ENCODE measurements at regions not wholly inside any gene's neighbourhood (a gene's known extent, or its start where the extent isn't known, plus 50 kb on each side); places are given as distances from the start of the nearest gene placed in this dataset.

DNA sequence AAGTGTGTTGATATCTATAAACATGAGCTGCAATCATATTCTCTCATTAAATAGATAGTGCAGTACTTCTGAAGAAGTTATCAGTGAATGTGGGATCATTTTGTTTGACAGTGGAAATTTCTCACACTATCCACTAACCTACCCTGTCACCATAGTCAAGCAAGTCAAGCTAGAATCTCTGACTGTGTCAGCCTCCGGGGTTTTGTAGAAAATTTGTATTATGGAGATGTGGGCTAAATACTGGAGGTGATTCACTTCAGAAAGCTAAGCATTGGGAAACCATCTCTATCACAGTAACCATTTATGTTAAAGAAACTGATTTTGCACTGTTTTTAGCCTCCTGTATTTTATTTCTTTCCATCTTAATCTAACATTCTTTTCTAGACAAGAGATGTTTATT lies 126.6 kb upstream of the CREB1 start:
- Histone ChIP-seq H3K27ac (ENCODE audit: low read length in 2 of 2) (no peak overlapping the region), H3K79me2 (ENCODE audit: control insufficient read depth, insufficient read depth, low read length) (no peaks in the 10 kb centered on the region), H3K9ac (ENCODE audit: low read length) (no peak overlapping the region), H3K9me3 (ENCODE audit: control extremely low read depth in 1 of 3, control insufficient read depth in 2 of 3, insufficient read depth in 1 of 3, low read length in 2 of 3) (no peaks in the 10 kb centered on the region), H3K4me3 (ENCODE audit: control extremely low read depth in 1 of 5, extremely low read depth in 1 of 5, insufficient read depth in 1 of 5, low read depth in 2 of 5, low read length in 4 of 5) (no peak overlapping the region), H3K4me1 (ENCODE audit: control insufficient read depth in 2 of 2, insufficient read depth in 2 of 2, low read length in 2 of 2) (peaks cover 0 to 3% of the 10 kb centered on the region in 2 donors), H3K36me3 (replicated peaks in 1 of 2; ENCODE audit: control extremely low read depth in 1 of 2, control insufficient read depth in 1 of 2, extremely low read depth in 1 of 2, insufficient read depth in 2 of 2, low read length in 1 of 2) (no peaks in the 10 kb centered on the region), H3K4me2 (replicated peaks; ENCODE audit: low read depth, low read length, poor library complexity, severe bottlenecking) (no peak overlapping the region), H2AFZ (ENCODE audit: insufficient read depth, low read depth, low read length, poor library complexity, severe bottlenecking) (no peak overlapping the region), H4K20me1 (ENCODE audit: control insufficient read depth, insufficient read depth, low read length, poor library complexity, severe bottlenecking) (no peaks in the 10 kb centered on the region), H3K27me3 (replicated peaks in 1 of 4; ENCODE audit: control extremely low read depth in 1 of 4, control insufficient read depth in 3 of 4, insufficient read depth in 4 of 4, low read length in 3 of 4) (no peaks in the 10 kb centered on the region)
- ChIA-PET POLR2A (no interaction called here), CTCF (no interaction called here)
- Mint-ChIP-seq H3K9me3 (ENCODE audit: insufficient read depth) (no peaks in the 10 kb centered on the region), H3K4me1 (peaks cover 5% of the 10 kb centered on the region), H3K27me3 (no peaks in the 10 kb centered on the region), H3K27ac (no peak overlapping the region), H3K4me3 (no peak overlapping the region)
- WGBS (ENCODE audit: insufficient coverage), result no CpG with 5 or more reads among the region's 1 CpG
- DNase-seq, result no peak
- intact Hi-C loops (cut with micrococcal nuclease), result no loop called here
- no peak for ATAC-seq (ENCODE audit: low read depth)
- no peak for TF ChIP-seq EZH2 (IDR thresholded peaks at IDR 0.05; ENCODE audit: borderline replicate concordance, insufficient read depth, low read depth, low read length, poor library complexity, severe bottlenecking)
- TF ChIP-seq, protein P1, sequence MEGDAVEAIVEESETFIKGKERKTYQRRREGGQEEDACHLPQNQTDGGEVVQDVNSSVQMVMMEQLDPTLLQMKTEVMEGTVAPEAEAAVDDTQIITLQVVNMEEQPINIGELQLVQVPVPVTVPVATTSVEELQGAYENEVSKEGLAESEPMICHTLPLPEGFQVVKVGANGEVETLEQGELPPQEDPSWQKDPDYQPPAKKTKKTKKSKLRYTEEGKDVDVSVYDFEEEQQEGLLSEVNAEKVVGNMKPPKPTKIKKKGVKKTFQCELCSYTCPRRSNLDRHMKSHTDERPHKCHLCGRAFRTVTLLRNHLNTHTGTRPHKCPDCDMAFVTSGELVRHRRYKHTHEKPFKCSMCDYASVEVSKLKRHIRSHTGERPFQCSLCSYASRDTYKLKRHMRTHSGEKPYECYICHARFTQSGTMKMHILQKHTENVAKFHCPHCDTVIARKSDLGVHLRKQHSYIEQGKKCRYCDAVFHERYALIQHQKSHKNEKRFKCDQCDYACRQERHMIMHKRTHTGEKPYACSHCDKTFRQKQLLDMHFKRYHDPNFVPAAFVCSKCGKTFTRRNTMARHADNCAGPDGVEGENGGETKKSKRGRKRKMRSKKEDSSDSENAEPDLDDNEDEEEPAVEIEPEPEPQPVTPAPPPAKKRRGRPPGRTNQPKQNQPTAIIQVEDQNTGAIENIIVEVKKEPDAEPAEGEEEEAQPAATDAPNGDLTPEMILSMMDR (IDR thresholded peaks at IDR 0.05), result no peak

DNA sequence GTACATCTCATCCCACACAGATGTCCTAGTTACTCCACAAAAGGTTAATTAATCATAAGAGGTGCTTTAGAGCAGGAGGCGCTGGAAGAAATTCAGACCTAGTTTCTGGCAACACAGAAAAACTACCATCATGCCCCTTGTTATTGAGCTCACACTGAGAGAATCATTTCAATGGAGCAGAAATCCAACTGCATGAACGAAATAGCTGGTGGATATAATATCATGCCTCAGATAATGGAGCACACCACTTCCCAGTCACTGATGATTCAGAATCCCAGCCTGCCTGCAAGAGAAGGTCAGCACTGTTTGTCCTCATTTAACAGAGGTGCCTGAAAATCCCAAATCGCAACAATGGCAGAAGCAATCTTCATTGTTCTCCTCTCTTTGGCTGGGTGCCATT lies 125.8 kb upstream of the CREB1 start:
- H3K79me2 ChIP-seq (ENCODE audit: control insufficient read depth, insufficient read depth, low read length), result no peaks in the 10 kb centered on the region
- no peaks in the 10 kb centered on the region for H3K9me3 ChIP-seq (ENCODE audit: control extremely low read depth in 1 of 3, control insufficient read depth in 2 of 3, insufficient read depth in 1 of 3, low read length in 2 of 3)
- intact Hi-C loops (cut with micrococcal nuclease), result no loop called here
- no peak overlapping the region for H3K27ac ChIP-seq (ENCODE audit: low read length in 2 of 2)
- ChIA-PET CTCF (no interaction called here), POLR2A (no interaction called here)
- Mint-ChIP-seq H3K4me1 (peaks cover 10% of the 10 kb centered on the region), H3K4me3 (no peak overlapping the region), H3K9me3 (ENCODE audit: insufficient read depth) (no peaks in the 10 kb centered on the region), H3K27ac (no peak overlapping the region), H3K27me3 (no peaks in the 10 kb centered on the region)
- no peak overlapping the region for H2AFZ ChIP-seq (ENCODE audit: insufficient read depth, low read depth, low read length, poor library complexity, severe bottlenecking)
- H3K4me3 ChIP-seq (ENCODE audit: control extremely low read depth in 1 of 5, extremely low read depth in 1 of 5, insufficient read depth in 1 of 5, low read depth in 2 of 5, low read length in 4 of 5), result no peak overlapping the region
- peaks cover 0 to 8% of the 10 kb centered on the region in 2 donors for H3K4me1 ChIP-seq (ENCODE audit: control insufficient read depth in 2 of 2, insufficient read depth in 2 of 2, low read length in 2 of 2)
- no peak overlapping the region for H3K9ac ChIP-seq (ENCODE audit: low read length)
- H3K27me3 ChIP-seq (replicated peaks in 1 of 4; ENCODE audit: control extremely low read depth in 1 of 4, control insufficient read depth in 3 of 4, insufficient read depth in 4 of 4, low read length in 3 of 4), result no peaks in the 10 kb centered on the region
- H3K4me2 ChIP-seq (replicated peaks; ENCODE audit: low read depth, low read length, poor library complexity, severe bottlenecking), result no peak overlapping the region
- DNase-seq (no peak), ATAC-seq (ENCODE audit: low read depth) (no peak)
- no peaks in the 10 kb centered on the region for H3K36me3 ChIP-seq (replicated peaks in 1 of 2; ENCODE audit: control extremely low read depth in 1 of 2, control insufficient read depth in 1 of 2, extremely low read depth in 1 of 2, insufficient read depth in 2 of 2, low read length in 1 of 2)
- TF ChIP-seq, protein P1 (IDR thresholded peaks at IDR 0.05), result no peak
- no peak for TF ChIP-seq EZH2 (IDR thresholded peaks at IDR 0.05; ENCODE audit: borderline replicate concordance, insufficient read depth, low read depth, low read length, poor library complexity, severe bottlenecking)
- WGBS (ENCODE audit: insufficient coverage), result 100% methylated on average over 1 of the region's 3 CpGs
- no peaks in the 10 kb centered on the region for H4K20me1 ChIP-seq (ENCODE audit: control insufficient read depth, insufficient read depth, low read length, poor library complexity, severe bottlenecking)

All from B cell (primary cell).